Kidney capillary endothelial cell (primary cell): ENCODE measurements at regions not wholly inside any gene's neighbourhood (a gene's known extent, or its start where the extent isn't known, plus 50 kb on each side); places are given as distances from the start of the nearest gene placed in this dataset.
"Not testable (repeated sequence)": the region's sequence is repeated elsewhere in the genome, so short reads cannot be mapped to it uniquely, and the experiment has no call there.

Experiments used
- DNase-seq: peaks from one replicate; pipeline ENCODE4 v3.0.0-alpha.2; 2018; ENCODE audit warnings: low spot score

GRCh38 chrX:896256-896655, 265.7 kb downstream of the SHOX start:
- DNase-seq: no peak

- DNase-seq: no peak
Observed at GRCh38 chrX:889966-890651, 259.5 kb downstream of the SHOX start.

- not testable (repeated sequence) for DNase-seq
Observed at GRCh38 chrX:887724-888123, 257.1 kb downstream of the SHOX start.

- no peak for DNase-seq
Observed at GRCh38 chrX:883588-883987, 253.0 kb downstream of the SHOX start.

GRCh38 chrX:879756-880698, 249.4 kb downstream of the SHOX start:
- not testable (repeated sequence) for DNase-seq

GRCh38 chrX:874061-874460, 243.5 kb downstream of the SHOX start:
- no peak for DNase-seq

- DNase-seq: no peak
Observed at GRCh38 chrX:873016-873415, 242.4 kb downstream of the SHOX start.

- no peak for DNase-seq
Observed at GRCh38 chrX:872090-872489, 241.5 kb downstream of the SHOX start.

- DNase-seq: no peak
Observed at GRCh38 chrX:871626-872025, 241.0 kb downstream of the SHOX start.

- no peak for DNase-seq
Observed at GRCh38 chrX:867966-868647, 237.5 kb downstream of the SHOX start.

GRCh38 chrX:867502-867901, 236.9 kb downstream of the SHOX start:
- no peak for DNase-seq

GRCh38 chrX:866441-866990, 235.9 kb downstream of the SHOX start:
- no peak for DNase-seq

- DNase-seq: no peak
Observed at GRCh38 chrX:865422-865821, 234.8 kb downstream of the SHOX start.

- DNase-seq: no peak
Observed at GRCh38 chrX:861921-862320, 231.3 kb downstream of the SHOX start.

- no peak for DNase-seq
Observed at GRCh38 chrX:861340-861890, 230.8 kb downstream of the SHOX start.

- DNase-seq: no peak
Observed at GRCh38 chrX:859329-859728, 228.7 kb downstream of the SHOX start.

- DNase-seq: no peak
Observed at GRCh38 chrX:858542-859078, 228.0 kb downstream of the SHOX start.

- DNase-seq: no peak
Observed at GRCh38 chrX:857376-857775, 226.8 kb downstream of the SHOX start.

GRCh38 chrX:856566-857290, 226.1 kb downstream of the SHOX start:
- no peak for DNase-seq

GRCh38 chrX:853304-853703, 222.7 kb downstream of the SHOX start:
- DNase-seq: no peak

GRCh38 chrX:850471-850916, 219.9 kb downstream of the SHOX start:
- DNase-seq: no peak
